LHCN-M2 (cell line): ENCODE measurements at regions not wholly inside any gene's neighbourhood (a gene's known extent, or its start where the extent isn't known, plus 50 kb on each side); places are given as distances from the start of the nearest gene placed in this dataset.

Experiments
- DNase-seq: peaks from one replicate; pipeline ENCODE4 v3.0.0-alpha.2; 2012; ENCODE audit warnings: low read depth

DNA sequence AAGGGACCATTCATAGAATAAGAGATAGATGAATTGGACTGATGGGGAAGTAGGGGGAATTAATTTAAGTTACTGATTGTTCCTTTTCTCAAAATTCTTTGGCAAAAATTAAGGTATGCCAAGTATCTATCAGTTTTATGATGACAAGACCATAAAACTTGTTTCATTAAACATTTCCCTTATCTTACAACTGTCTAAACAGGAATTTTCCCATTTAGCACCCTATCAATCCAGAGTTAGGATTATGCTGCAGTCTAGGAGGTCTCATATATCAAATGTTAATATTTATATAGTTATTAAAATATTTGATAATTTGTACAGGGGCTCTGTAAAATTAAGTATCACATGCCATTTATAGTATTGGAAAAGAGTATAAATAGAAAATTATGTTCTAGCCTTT, 51.5 kb upstream of the ARID1B start:
- DNase-seq = no peak

DNA sequence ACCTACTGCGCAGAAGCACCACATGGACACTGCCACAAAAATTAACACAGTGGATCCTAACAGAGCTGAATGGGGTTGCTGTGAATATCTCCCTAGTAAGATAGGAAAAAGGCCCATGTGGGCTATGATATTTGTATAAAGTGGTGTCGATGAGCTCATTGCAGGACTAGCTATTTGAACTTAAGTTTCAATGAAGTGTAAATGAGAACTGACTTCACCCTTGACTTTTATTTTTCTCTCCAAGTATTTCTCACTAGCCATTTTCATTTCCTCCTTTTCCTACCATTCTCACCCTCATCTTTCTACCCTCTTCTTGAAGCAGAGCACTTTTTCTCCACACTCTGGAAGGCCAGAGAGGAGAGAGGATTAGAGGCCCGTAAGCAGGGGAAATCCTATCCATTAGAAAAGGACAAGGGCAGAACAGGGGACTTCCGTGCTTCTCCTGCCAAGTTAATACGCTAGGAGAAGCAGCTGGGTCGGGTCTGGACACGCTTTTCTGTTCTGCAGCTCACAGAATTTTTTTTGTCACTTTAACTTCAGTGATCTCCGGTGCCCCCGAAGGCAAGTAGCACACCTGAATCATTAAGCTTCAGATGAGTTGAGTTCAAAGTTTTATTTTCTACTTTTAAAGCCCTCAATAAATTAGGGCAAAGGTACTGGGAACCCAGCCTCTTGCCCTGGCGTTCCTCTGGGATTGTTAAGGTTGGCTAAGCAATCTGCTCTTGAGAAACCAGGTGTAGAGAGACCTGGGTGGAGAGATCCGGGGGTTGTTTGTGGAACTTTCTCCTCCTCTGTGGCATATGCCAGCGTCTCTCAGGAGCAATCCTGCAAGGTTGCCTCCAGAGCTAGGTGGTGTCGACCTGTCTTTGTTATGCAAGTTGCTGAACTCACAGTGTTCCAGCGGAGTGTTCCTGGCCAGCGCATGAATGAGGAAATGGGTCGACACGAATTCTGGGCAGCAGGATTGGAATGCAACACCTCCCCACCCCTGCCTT, 56.2 kb upstream of the ARID1B start:
- no peak for DNase-seq

DNA sequence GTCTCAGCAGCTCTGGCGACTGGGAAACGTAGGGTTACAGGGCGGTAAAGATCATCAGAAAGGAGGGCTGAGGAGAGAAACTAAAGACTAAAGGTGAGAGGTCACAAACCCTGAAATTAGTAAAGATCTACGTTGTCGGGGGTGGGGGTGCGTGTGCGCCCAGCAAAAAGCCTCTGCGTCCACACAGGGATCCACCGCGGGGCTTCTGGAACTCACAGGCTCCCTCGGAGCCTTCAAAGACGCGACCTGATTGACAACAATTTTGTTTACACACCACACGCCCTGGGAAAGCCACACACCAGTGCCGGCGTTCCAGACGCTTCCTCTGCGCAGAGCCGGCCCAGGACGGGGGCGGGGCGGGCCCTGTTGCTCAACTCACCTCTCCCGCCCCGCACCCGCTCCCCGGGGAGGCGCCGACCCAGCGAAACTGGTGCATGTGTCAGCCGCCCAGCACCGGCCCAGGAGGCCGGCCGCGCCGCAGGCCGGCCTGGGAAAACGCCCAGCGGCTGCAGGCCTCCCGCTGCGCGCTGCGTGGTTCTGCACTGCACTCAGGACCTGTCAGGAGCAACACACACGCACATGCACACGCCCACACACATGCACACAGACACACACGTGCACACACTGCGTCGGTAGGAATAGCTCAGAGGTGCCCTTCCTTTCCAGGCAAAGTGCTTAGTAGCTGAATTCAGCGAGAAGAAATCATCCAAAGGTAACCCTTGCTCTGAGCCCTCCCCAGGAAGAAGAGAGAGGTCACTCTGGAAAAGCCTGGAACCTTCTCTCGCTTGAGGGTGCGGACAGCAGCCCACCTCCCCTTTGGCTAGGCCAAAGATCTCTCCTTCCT, 57.2 kb upstream of the ARID1B start:
- DNase-seq = peak; percentile 69

DNA sequence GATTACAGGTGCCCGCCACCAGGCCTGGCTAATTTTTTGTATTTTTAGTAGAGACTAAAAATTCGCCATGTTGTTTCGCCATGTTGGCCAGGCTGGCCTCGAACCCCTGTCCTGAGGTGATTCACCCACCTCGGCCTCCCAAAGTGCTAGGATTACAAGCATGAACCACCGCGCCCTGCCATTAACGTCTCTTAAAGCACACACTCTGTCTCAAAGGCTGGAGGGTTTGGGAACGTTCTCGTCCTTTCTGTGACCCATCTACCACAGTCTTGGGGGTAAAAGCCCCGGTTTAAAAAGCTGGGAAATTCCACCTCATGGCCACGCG, 57.8 kb upstream of the ARID1B start:
- no peak for DNase-seq

DNA sequence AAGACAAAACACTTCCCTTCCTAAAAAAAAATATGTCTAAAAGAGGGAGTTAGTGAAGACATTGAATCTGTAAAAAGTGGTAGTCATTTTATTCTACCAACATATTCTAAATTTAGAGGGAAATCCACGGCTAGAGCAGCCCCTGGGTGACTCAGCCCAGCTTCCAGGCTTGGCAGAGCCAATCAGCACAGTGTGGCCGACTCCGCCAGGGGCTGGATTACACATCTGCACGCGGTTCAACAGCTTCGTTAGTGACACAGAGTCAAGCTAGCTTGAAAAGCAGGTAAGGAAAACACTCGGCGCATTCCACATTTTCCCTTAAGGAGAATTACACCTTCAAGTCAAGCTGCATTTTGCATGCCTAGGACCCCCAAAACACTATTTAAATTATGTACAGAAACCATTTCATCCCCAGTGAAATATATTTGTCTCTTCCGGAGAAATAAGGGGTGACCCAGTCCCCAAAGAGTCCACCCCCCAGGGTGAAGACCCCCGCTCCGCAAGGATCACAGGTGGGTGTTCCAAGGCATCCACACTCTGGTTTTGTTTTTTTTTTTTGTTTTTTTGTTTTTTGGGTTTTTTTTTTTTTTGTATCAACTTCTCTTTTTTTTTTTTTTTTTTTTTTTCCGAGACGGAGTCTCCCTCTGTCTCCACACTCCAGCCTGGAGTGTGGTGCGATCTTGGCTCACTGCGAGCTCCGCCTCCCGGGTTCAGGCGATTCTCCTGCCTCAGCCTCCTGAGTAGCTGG, 58.4 kb upstream of the ARID1B start:
- DNase-seq = peak; percentile 75

DNA sequence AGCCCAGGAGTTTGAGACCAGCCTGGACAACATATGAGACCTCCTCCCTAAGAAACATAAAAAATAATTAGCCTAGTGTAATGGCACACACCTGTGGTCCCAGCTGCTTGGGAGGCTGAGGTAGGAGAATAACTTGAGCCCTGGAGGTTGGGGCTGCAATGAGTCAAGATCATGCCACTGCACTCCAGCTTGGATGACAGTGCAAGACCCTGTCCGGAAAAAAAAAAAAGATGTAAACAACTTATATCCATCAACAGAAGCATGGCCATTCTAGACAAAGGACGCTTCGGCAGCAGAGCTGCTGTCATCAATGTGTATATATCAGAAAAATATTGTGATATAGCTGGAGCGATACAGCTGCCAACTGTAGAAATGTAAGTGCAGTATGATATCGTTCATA, 59.6 kb upstream of the ARID1B start:
- no peak for DNase-seq

DNA sequence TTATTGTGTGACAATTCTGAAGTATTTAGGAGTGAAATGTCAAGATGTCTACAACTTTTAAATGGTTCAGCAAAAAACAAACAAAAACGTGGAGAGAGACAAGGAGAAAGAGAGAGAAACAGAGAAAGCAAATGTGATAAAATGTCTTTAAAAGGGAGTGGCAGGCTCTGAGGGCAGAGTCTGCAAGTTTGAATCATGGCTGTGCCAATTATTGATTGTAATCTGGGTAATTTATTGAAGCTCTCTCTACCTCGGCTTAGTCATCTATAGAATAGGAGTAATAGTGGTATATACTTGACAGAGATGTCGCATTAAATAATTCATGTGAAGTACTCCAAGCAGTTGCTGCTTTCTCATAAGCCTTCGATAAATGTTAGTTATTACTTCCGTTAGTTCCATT, 61.3 kb upstream of the ARID1B start:
- DNase-seq = no peak

DNA sequence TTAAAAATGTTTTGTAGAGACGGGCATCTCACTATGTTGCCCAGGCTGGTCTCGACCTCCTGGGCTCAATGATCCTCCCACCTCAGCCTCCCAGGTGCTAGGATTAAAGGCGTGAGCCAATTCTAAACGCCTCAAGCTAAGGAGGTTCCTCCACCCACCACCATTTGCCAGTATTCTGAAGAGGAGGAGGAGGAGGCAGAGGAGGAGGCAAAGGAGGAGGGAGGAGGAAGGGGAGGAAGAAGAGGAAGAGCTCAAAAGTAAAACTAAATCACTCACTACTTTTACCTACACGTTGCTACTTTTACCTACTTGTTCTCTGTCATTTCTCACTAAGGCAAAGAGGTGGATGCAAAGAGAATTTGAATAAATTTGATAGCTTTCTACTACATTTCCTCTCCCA, 63.6 kb upstream of the ARID1B start:
- DNase-seq = no peak

DNA sequence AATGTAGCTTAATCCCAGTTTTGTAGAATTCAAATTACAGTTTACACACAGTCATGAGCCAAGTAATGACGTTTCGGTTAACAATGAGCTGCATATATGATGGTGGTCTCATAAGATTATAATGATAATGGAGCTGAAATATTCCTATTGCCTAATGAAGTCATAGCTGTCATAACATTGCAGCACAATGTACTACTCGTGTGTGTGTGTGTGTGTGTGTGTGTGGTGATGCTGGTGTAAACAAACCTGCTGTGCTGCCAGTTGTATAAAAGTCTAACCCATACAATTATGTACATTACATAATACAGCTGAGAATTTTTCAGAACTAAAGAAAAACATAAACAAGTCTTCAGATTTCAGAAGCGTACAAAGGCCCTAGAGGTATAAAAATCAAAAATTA, 66.7 kb upstream of the ARID1B start:
- no peak for DNase-seq

DNA sequence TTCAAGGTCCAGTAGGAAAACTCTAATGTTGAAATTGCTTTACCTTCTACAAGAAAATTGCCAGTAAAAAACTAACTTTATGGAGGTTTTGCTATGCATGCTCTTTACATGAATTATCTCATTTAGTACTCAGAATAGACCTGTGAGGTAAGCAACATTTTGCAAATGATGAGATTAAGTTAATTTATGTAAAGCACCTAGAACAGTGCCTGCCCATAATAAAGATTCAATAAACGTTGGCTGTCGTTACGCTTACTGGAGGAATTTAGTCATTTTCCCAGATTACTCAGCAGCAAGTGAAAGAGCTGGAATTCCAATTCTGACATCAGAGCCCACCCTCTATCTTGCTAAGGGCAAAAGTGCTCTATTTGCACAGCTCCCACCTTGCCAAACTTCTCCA, 69.4 kb upstream of the ARID1B start:
- no peak for DNase-seq

DNA sequence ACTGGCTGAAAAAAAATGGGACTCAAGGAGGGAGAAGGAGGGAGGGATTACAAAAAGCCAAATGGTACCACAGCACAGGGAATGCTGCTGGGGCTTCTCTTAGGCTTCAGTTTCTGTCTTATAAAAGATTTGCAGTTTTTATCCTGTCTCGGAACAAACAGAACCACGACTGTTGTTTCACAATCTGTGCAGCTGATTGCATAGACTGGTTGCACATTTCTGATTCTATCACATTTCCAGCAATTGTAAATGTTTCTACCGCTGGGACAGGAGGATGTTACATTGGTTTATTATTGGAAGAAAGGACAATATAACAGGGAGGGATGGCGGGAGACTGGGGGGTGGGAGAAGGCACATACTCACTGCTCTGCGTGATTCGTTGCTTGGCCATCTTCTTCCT, 73.5 kb upstream of the ARID1B start:
- DNase-seq = no peak

DNA sequence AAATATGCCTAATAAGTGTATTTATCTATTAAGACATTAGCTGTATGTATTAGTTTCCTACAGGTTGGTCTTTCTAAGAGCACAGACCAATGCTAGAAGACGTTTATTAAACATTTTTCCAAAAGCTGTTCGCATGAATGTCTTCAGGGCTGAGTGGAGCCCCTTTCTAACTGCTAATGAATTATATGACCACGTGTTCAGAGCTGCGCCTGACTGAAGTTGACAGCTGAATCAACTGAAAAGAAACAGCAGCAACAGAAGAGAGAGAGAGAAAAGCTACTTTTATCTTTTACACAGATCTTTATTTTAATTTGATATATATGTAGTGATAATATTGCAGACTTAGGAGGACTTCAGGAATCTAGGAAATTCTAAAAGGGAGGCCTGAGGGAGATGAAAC, 75.2 kb upstream of the ARID1B start:
- DNase-seq = peak; percentile 38

DNA sequence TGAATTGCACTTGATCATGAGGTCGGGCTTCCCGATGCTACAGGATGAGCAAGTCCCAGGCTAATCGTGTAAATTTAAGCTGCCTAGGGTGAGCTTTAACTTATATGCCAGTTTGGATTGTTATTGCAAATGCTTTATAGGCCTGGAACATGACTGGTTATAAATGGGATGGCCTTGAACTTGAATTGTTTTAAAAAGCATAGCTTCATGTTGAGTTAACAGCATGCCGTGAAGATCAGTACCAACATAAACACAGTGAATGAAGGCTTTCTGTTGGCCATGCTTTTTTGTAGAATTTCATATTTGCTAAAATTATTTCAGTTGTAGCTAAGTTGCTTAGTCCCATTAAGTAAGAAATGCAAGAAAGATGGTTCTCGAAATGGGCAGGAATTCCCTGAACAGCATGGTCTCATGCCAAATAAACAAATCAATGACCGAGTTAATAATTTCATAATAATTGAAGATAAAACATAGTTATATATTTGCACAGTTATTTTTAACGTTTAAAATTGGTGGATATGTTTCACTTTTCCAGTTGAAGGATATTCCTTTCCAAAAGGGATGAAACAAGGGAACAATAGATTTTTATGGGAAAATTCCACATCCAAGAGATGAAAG, 76.6 kb upstream of the ARID1B start:
- DNase-seq = no peak

DNA sequence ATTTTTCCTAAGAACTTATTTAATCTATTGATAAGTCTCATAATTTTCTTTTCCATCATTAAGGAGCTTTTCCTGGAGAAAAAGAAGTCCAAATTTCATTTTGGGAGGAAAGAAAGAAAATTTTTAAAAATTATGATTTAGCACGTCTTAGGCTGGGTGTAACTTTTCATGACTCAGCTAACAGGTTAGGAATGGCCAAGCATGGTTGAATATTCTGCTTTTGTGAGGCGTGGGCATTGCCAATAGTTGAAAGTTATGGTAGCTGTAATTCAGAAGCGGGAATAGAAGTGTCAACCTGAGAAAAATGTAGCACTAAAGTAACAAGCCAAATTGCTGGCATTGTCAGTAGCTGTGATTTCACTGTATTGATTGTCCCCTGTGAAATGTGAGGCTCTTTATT, 77.2 kb upstream of the ARID1B start:
- no peak for DNase-seq

DNA sequence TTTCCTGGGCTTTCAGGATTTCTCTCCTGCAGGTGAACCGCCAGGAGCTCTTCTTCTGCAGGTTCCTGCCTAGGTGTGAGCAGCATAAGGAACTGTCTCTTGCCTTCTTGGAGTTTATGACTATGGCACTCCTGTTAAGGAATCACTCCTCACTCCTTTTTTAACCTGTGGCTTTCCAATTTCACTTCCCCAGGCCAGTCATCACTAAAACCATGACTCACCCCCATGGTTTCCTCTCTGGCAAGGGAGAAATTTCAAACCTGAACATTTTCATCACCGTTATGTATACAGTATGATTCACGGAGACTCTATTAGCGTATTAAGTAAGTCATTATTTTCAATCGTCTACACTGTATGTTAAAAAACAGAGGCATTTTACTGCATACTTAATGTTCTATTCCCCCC, 78.2 kb upstream of the ARID1B start:
- peak; percentile 63 for DNase-seq

DNA sequence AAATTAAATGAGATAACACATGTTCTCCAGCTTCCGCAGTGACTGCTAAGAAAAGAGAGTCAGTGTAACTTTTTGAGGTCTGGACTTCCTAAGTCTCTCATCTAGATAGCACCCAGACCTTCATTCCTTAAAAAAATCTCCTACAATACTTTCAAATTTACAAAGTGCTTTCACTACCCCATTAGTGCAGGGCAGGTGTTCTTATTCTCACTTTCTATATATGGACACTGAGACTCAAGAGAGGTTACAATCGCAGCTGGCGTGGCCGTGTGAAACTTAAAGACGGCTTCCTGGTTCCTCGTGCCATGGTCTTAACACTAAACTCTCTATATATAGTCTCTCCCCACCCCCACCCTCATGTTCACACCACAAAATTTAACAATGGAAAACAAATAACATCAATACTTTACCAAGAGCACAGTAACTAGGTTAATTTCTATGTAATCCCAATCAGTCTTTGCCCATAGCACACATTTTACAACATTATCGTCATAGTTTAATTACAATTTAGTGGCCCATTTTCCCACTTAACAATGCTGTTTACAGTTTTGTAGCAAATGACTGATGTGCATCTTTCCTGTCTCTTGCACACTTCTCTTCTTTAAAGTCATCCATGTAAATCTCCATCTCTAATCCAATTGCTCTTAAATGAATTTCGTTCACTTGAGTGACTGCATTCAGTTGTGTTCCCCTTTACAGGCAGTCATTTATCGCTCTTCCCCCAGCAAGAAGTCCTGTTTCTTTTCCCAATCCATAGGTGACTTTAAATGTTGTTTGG, 78.8 kb upstream of the ARID1B start:
- DNase-seq = no peak

DNA sequence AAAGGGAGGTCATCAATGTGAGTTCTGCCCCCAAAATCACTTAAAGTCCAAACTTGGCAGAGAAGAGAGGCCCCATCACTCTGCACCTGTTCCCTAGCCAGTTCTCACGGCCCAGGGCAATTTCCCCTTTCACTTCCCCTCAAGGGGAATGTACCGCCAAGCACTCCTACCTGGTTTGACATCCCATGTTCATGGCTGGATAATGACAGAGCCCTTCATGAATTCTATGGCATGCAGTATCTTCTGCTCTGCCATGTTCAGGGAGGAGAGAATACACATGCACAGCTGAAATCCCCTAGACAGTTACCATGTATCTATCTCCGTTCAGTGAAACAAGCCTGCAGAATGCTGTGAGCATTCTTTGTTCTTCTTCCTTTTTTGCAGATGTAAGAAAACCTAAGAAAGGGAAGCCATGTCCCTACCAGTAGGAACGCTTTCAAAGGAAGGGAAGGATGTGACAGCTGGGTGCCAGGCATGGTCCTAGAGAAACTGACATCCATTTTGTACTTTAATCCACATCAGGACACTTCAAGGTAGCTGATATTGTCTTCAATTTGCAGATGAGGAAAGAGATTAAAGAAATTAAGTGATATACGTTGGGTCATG, 79.8 kb upstream of the ARID1B start:
- no peak for DNase-seq

DNA sequence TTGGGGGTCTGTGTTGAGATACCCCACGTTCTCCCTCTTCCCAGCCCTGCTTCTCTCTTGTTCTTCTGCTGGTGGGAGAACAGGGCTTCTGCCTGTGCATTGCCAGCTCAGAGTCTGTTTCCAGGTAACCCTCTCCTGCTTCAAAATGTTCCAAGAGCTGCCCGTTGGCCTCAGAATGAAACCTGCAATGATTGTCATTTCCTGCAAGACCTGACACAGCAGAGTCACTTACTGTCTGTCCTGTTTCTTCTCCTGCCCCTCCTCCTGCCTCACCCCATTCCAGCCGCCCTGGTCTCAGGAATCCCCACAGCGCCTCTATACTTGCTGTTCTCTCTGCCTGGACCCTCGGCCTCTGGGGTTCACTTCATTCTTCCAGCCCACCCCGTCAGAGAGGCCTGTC, 81.4 kb upstream of the ARID1B start:
- no peak for DNase-seq

DNA sequence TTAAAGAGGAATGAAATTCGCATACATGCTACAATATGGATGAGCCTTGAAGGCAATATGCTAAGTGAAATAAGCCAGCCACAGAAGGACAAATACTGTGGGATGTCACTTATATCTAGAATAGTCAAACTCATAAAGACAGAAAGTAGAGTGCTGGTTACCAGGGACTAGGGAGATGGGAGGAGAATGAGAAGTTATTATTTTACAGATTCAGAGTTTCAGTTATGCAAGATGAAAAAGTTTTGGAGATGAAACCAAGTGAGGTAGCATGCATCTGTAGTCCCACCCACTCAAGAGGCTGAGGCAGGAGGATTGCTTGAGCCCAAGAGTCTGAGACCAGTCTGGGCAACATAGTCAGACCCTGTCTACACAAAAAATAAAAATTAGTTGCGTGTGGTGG, 82.5 kb upstream of the ARID1B start:
- DNase-seq = no peak

DNA sequence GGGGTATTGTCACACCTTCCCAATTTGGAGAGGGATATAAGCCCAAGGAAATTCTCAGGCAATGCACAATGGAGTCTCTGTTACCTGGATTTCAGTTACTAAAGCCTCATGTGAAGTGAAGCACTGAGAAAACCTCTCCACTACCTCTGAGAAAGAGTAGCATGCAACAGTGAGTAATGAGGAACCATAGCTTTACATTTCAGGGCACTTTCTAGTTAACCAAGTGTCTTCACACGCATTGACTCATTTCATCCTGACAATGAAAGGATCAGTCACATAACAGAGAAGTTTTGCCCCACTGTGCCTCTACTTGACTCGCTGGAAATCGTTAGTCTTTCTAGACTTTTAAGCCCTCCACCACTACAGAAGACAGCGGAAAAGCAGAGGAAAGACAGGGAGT, 86.2 kb upstream of the ARID1B start:
- DNase-seq = no peak
